HG03103 (cell line): ENCODE measurements at regions not wholly inside any gene's neighbourhood (a gene's known extent, or its start where the extent isn't known, plus 50 kb on each side); places are given as distances from the start of the nearest gene placed in this dataset.
"Not testable (repeated sequence)": the region's sequence is repeated elsewhere in the genome, so short reads cannot be mapped to it uniquely, and the experiment has no call there.

Experiments used
- ATAC-seq: cut with Tn5 transposase; IDR thresholded peaks from one replicate; pipeline ENCODE4 v1.9.1; 2021; ENCODE audit warnings: low read depth; ENCODE audit not compliant: unreplicated experiment

- no peak for ATAC-seq
Measured at GRCh38 chr2:52383541-52383940, 1351.6 kb upstream of the NRXN1 start.

GRCh38 chr2:52369178-52369577 lies 1337.2 kb upstream of the NRXN1 start:
- ATAC-seq: no peak

GRCh38 chr2:52368141-52368540 lies 1336.2 kb upstream of the NRXN1 start:
- no peak for ATAC-seq

- ATAC-seq: no peak
Measured at GRCh38 chr2:52365946-52366345, 1334.0 kb upstream of the NRXN1 start.

- ATAC-seq: no peak
Measured at GRCh38 chr2:52356556-52356955, 1324.6 kb upstream of the NRXN1 start.

- no peak for ATAC-seq
Measured at GRCh38 chr2:52347292-52347691, 1315.4 kb upstream of the NRXN1 start.

GRCh38 chr2:52345676-52346075 lies 1313.7 kb upstream of the NRXN1 start:
- no peak for ATAC-seq

- no peak for ATAC-seq
Measured at GRCh38 chr2:52345082-52345481, 1313.2 kb upstream of the NRXN1 start.

GRCh38 chr2:52343706-52344266 lies 1311.9 kb upstream of the NRXN1 start:
- ATAC-seq: no peak

- ATAC-seq: no peak
Measured at GRCh38 chr2:52343010-52343409, 1311.1 kb upstream of the NRXN1 start.

- ATAC-seq: no peak
Measured at GRCh38 chr2:52342458-52342857, 1310.5 kb upstream of the NRXN1 start.

- no peak for ATAC-seq
Measured at GRCh38 chr2:52341732-52342131, 1309.8 kb upstream of the NRXN1 start.

- ATAC-seq: no peak
Measured at GRCh38 chr2:52340171-52340570, 1308.2 kb upstream of the NRXN1 start.

GRCh38 chr2:52337786-52338185 lies 1305.9 kb upstream of the NRXN1 start:
- not testable (repeated sequence) for ATAC-seq

- no peak for ATAC-seq
Measured at GRCh38 chr2:52336951-52337350, 1305.0 kb upstream of the NRXN1 start.

GRCh38 chr2:52335727-52336126 lies 1303.8 kb upstream of the NRXN1 start:
- no peak for ATAC-seq

- no peak for ATAC-seq
Measured at GRCh38 chr2:52334185-52334584, 1302.3 kb upstream of the NRXN1 start.

- no peak for ATAC-seq
Measured at GRCh38 chr2:52327641-52328040, 1295.7 kb upstream of the NRXN1 start.

- ATAC-seq: no peak
Measured at GRCh38 chr2:52314231-52314630, 1282.3 kb upstream of the NRXN1 start.

GRCh38 chr2:52312486-52312885 lies 1280.6 kb upstream of the NRXN1 start:
- no peak for ATAC-seq

- no peak for ATAC-seq
Measured at GRCh38 chr2:52311862-52312261, 1279.9 kb upstream of the NRXN1 start.

- no peak for ATAC-seq
Measured at GRCh38 chr2:52308156-52308555, 1276.2 kb upstream of the NRXN1 start.

GRCh38 chr2:52294628-52295027 lies 1262.7 kb upstream of the NRXN1 start:
- no peak for ATAC-seq
